HG03521 (cell line): ENCODE measurements at regions not wholly inside any gene's neighbourhood (a gene's known extent, or its start where the extent isn't known, plus 50 kb on each side); places are given as distances from the start of the nearest gene placed in this dataset.

Experiments
- ATAC-seq: cut with Tn5 transposase; IDR thresholded peaks from one replicate; pipeline ENCODE4 v1.9.1; 2021; ENCODE audit warnings: mild to moderate bottlenecking, moderate library complexity; ENCODE audit not compliant: unreplicated experiment

GRCh38 chr4:54487491-54487890, 170.3 kb upstream of the KIT start:
- no peak for ATAC-seq

GRCh38 chr4:54493862-54494261, 163.9 kb upstream of the KIT start:
- ATAC-seq: no peak

GRCh38 chr4:54495091-54495490, 162.7 kb upstream of the KIT start:
- ATAC-seq: no peak

- ATAC-seq: no peak
Observed at GRCh38 chr4:54495641-54496040, 162.1 kb upstream of the KIT start.

GRCh38 chr4:54496412-54496811, 161.3 kb upstream of the KIT start:
- ATAC-seq: no peak

GRCh38 chr4:54497947-54498346, 159.8 kb upstream of the KIT start:
- no peak for ATAC-seq

- ATAC-seq: no peak
Observed at GRCh38 chr4:54498661-54499111, 159.1 kb upstream of the KIT start.

- ATAC-seq: no peak
Observed at GRCh38 chr4:54499308-54500074, 158.3 kb upstream of the KIT start.

- ATAC-seq: no peak
Observed at GRCh38 chr4:54505362-54505761, 152.4 kb upstream of the KIT start.

GRCh38 chr4:54505996-54506395, 151.8 kb upstream of the KIT start:
- no peak for ATAC-seq

GRCh38 chr4:54509057-54509456, 148.7 kb upstream of the KIT start:
- ATAC-seq: no peak

GRCh38 chr4:54513204-54513603, 144.6 kb upstream of the KIT start:
- no peak for ATAC-seq

GRCh38 chr4:54513741-54514140, 144.0 kb upstream of the KIT start:
- ATAC-seq: no peak

GRCh38 chr4:54516556-54517215, 141.1 kb upstream of the KIT start:
- no peak for ATAC-seq

- no peak for ATAC-seq
Observed at GRCh38 chr4:54517781-54518444, 139.8 kb upstream of the KIT start.

GRCh38 chr4:54525602-54526001, 132.2 kb upstream of the KIT start:
- no peak for ATAC-seq

GRCh38 chr4:54526560-54526959, 131.2 kb upstream of the KIT start:
- no peak for ATAC-seq

- no peak for ATAC-seq
Observed at GRCh38 chr4:54527532-54527931, 130.2 kb upstream of the KIT start.

- no peak for ATAC-seq
Observed at GRCh38 chr4:54539500-54540029, 118.2 kb upstream of the KIT start.

- no peak for ATAC-seq
Observed at GRCh38 chr4:54540931-54541330, 116.8 kb upstream of the KIT start.

- no peak for ATAC-seq
Observed at GRCh38 chr4:54541426-54542118, 116.2 kb upstream of the KIT start.
